Breast epithelium (tissue), 3 donors: ENCODE measurements at regions not wholly inside any gene's neighbourhood (a gene's known extent, or its start where the extent isn't known, plus 50 kb on each side); places are given as distances from the start of the nearest gene placed in this dataset.
"Not testable (repeated sequence)": the region's sequence is repeated elsewhere in the genome, so short reads cannot be mapped to it uniquely, and the experiment has no call there.

ENCODE experiments used
- CTCF ChIP-seq, 3 donors: fragments of 450-650 bp; IDR thresholded peaks; one replicate each; pipeline ENCODE4 v1.5.1; 2016 to 2017; ENCODE audit warnings: antibody characterized with exemption in 3 of 3, mild to moderate bottlenecking in 3 of 3, moderate library complexity in 3 of 3
- POLR2A ChIP-seq: fragments of 450-650 bp; IDR thresholded peaks from one replicate; pipeline ENCODE4 v1.6.1; 2016; ENCODE audit warnings: antibody characterized with exemption, mild to moderate bottlenecking, moderate library complexity

- not testable (repeated sequence) for TF ChIP-seq POLR2A; CTCF (IDR thresholded peaks at IDR 0.05)
These were observed 392.5 kb downstream of the CHL1 start for GRCh38 chr3:589066-589465.
